Activated CD4-positive, alpha-beta T cell treated with anti-CD3 and anti-CD28 coated beads for 36 hours (primary cell): ENCODE measurements at regions not wholly inside any gene's neighbourhood (a gene's known extent, or its start where the extent isn't known, plus 50 kb on each side); places are given as distances from the start of the nearest gene placed in this dataset.

ENCODE experiments used
- ATAC-seq: fragments of 200-7000 bp; cut with Tn5 transposase; one replicate; pipeline ENCODE4 v1.10.0; 2021; ENCODE audit warnings: mild to moderate bottlenecking, moderate library complexity
- CTCF ChIA-PET: fragments of 350-600 bp; sonication (Branson Sonifier 250); formaldehyde crosslinking; loops from one replicate; lab custom pipeline; 2021; ENCODE audit warnings: antibody characterized with exemption; lab: Charles Lee
- POLR2A ChIA-PET: fragments of 350-600 bp; sonication (Branson Sonifier 250); formaldehyde crosslinking; loops from one replicate; lab custom pipeline; 2021; ENCODE audit warnings: antibody characterized with exemption, inconsistent platforms; lab: Charles Lee
- DNase-seq: peaks from one replicate; pipeline ENCODE4 v3.0.0-alpha.2; 2020
- H3K27ac Mint-ChIP-seq: one replicate; pipeline ENCODE4 v1.8.0; 2021; ENCODE audit warnings: mixed read lengths
- H3K27me3 Mint-ChIP-seq: one replicate; pipeline ENCODE4 v1.8.0; 2021; ENCODE audit warnings: mixed read lengths
- H3K36me3 Mint-ChIP-seq: one replicate; pipeline ENCODE4 v1.8.0; 2021; ENCODE audit warnings: low read depth, mixed read lengths
- H3K4me1 Mint-ChIP-seq: one replicate; pipeline ENCODE4 v1.8.0; 2021; ENCODE audit warnings: mixed read lengths
- H3K4me3 Mint-ChIP-seq: one replicate; pipeline ENCODE4 v1.8.0; 2021; ENCODE audit warnings: mild to moderate bottlenecking, moderate library complexity, mixed read lengths
- H3K9me3 Mint-ChIP-seq: one replicate; pipeline ENCODE4 v1.8.0; 2021; ENCODE audit warnings: low read depth, mixed read lengths
- intact Hi-C, 2 experiments: fragments of 100-400 bp; cut with DNase I in 1 of 2; cut with micrococcal nuclease in 1 of 2; formaldehyde crosslinking; loops; one replicate each; pipeline versions ENCODE4 v1.14.2 to v1.15.1; 2022 to 2024; cut with DNase I, micrococcal nuclease

GRCh38 chr15:95259513-95259912 lies 1028.2 kb downstream of the MCTP2 start:
- Mint-ChIP-seq H3K36me3 (no peaks in the 10 kb centered on the region), H3K27ac (no peak overlapping the region), H3K4me3 (no peak overlapping the region), H3K4me1 (no peaks in the 10 kb centered on the region), H3K9me3 (no peaks in the 10 kb centered on the region), H3K27me3 (peaks cover 31% of the 10 kb centered on the region)
- POLR2A ChIA-PET, result no interaction called here
- peak; percentile 68 for DNase-seq
- CTCF ChIA-PET, result interaction anchor here (0.7 to 1.5 kb wide), 11 partner anchors 9 to 1557 kb away, joined by 3 to 9 read pairs (median 3); no protein-coding TSS in a partner anchor
- peak; percentile 30 for ATAC-seq
- intact Hi-C loops, result loop anchor here in 1 of 2 experiments (1.0 to 5.0 kb wide), 2 partner anchors 33 to 1088 kb away; no protein-coding TSS in a partner anchor

- ATAC-seq (no peak), DNase-seq (no peak)
- Mint-ChIP-seq H3K27ac (no peak overlapping the region), H3K36me3 (no peaks in the 10 kb centered on the region), H3K27me3 (peaks cover 30% of the 10 kb centered on the region), H3K4me3 (no peak overlapping the region), H3K9me3 (no peaks in the 10 kb centered on the region), H3K4me1 (no peaks in the 10 kb centered on the region)
- intact Hi-C loops, result loop anchor here (1.0 to 10.0 kb wide), 5 partner anchors 32 to 1975 kb away; no protein-coding TSS in a partner anchor
- ChIA-PET CTCF (interaction anchor here (0.7 to 1.5 kb wide), 11 partner anchors 11 to 1556 kb away, joined by 3 to 9 read pairs (median 4); no protein-coding TSS in a partner anchor), POLR2A (no interaction called here)
Observed at GRCh38 chr15:95259965-95260364, 1028.6 kb downstream of the MCTP2 start.

GRCh38 chr15:95260856-95261255 lies 1029.5 kb downstream of the MCTP2 start:
- no peak for ATAC-seq
- Mint-ChIP-seq H3K4me3 (no peak overlapping the region), H3K9me3 (no peaks in the 10 kb centered on the region), H3K36me3 (no peaks in the 10 kb centered on the region), H3K27ac (no peak overlapping the region), H3K27me3 (peaks cover 29% of the 10 kb centered on the region), H3K4me1 (no peaks in the 10 kb centered on the region)
- ChIA-PET CTCF (interaction anchor here (1.3 kb wide), 3 partner anchors 19 to 45 kb away, joined by 3 to 4 read pairs (median 4); no protein-coding TSS in a partner anchor), POLR2A (no interaction called here)
- intact Hi-C loops, result loop anchor here (1.0 to 10.0 kb wide), 3 partner anchors 564 to 1974 kb away; no protein-coding TSS in a partner anchor
- no peak for DNase-seq

- intact Hi-C loops, result loop anchor here (10.0 kb wide), 2 partner anchors 563 to 1973 kb away; no protein-coding TSS in a partner anchor
- H3K4me3 Mint-ChIP-seq, result no peak overlapping the region
- no peak overlapping the region for H3K27ac Mint-ChIP-seq
- H3K36me3 Mint-ChIP-seq, result no peaks in the 10 kb centered on the region
- peaks cover 29% of the 10 kb centered on the region for H3K27me3 Mint-ChIP-seq
- H3K9me3 Mint-ChIP-seq, result no peaks in the 10 kb centered on the region
- CTCF ChIA-PET, result interaction anchor here (0.7 kb wide), 1 partner anchor 546 kb away, joined by 3 read pairs; no protein-coding TSS in a partner anchor
- POLR2A ChIA-PET, result no interaction called here
- H3K4me1 Mint-ChIP-seq, result no peaks in the 10 kb centered on the region
- ATAC-seq (no peak), DNase-seq (no peak)
Observed at GRCh38 chr15:95261546-95261945, 1030.2 kb downstream of the MCTP2 start.

GRCh38 chr15:95261968-95262367 lies 1030.6 kb downstream of the MCTP2 start:
- ChIA-PET CTCF (interaction anchor here (0.7 to 2.1 kb wide), 2 partner anchors 12 to 546 kb away, joined by 3 to 5 read pairs; no protein-coding TSS in a partner anchor), POLR2A (no interaction called here)
- H3K4me3 Mint-ChIP-seq, result no peak overlapping the region
- no peak for DNase-seq
- H3K27ac Mint-ChIP-seq, result no peak overlapping the region
- intact Hi-C loops, result loop anchor here (10.0 kb wide), 2 partner anchors 563 to 1973 kb away; no protein-coding TSS in a partner anchor
- no peaks in the 10 kb centered on the region for H3K9me3 Mint-ChIP-seq
- H3K36me3 Mint-ChIP-seq, result no peaks in the 10 kb centered on the region
- no peak for ATAC-seq
- peaks cover 28% of the 10 kb centered on the region for H3K27me3 Mint-ChIP-seq
- no peaks in the 10 kb centered on the region for H3K4me1 Mint-ChIP-seq

- no peak overlapping the region for H3K27ac Mint-ChIP-seq
- peaks cover 30% of the 10 kb centered on the region for H3K27me3 Mint-ChIP-seq
- no peaks in the 10 kb centered on the region for H3K9me3 Mint-ChIP-seq
- CTCF ChIA-PET, result interaction anchor here (1.4 to 2.1 kb wide), 2 partner anchors 13 to 28 kb away, joined by 4 to 5 read pairs; no protein-coding TSS in a partner anchor
- POLR2A ChIA-PET, result no interaction called here
- ATAC-seq (no peak), DNase-seq (no peak)
- H3K36me3 Mint-ChIP-seq, result no peaks in the 10 kb centered on the region
- no peaks in the 10 kb centered on the region for H3K4me1 Mint-ChIP-seq
- H3K4me3 Mint-ChIP-seq, result no peak overlapping the region
- intact Hi-C loops, result loop anchor here (10.0 kb wide), 2 partner anchors 562 to 1972 kb away; no protein-coding TSS in a partner anchor
Observed at GRCh38 chr15:95262866-95263564, 1031.7 kb downstream of the MCTP2 start.

DNA sequence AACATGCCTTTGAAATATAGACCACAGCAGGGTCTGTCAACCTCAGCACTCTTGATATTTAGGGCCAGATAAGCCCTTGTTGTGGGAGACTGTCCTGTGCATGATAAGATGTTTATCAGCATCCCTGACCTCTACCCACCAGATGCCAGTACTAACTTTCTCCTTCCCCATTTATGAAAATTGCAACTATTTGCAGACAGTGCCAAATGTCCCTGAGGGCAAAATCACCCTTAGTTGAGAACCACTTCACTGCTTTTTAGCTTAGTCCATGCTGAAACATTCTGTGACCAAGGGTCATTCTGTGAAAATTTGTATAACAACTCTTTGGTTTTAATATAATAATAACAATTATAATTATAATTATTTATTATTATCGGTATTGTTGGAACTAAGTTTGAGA lies 1032.4 kb downstream of the MCTP2 start:
- CTCF ChIA-PET, result interaction anchor here (1.4 to 2.1 kb wide), 2 partner anchors 13 to 27 kb away, joined by 4 to 5 read pairs; no protein-coding TSS in a partner anchor
- Mint-ChIP-seq H3K27ac (no peak overlapping the region), H3K36me3 (no peaks in the 10 kb centered on the region), H3K4me3 (no peak overlapping the region), H3K9me3 (no peaks in the 10 kb centered on the region), H3K4me1 (no peaks in the 10 kb centered on the region), H3K27me3 (peaks cover 27% of the 10 kb centered on the region)
- intact Hi-C loops, result loop anchor here (10.0 kb wide), 2 partner anchors 561 to 1971 kb away; no protein-coding TSS in a partner anchor
- POLR2A ChIA-PET, result no interaction called here
- ATAC-seq (no peak), DNase-seq (no peak)

- H3K27me3 Mint-ChIP-seq, result peaks cover 16% of the 10 kb centered on the region
- H3K4me1 Mint-ChIP-seq, result no peaks in the 10 kb centered on the region
- H3K4me3 Mint-ChIP-seq, result no peak overlapping the region
- no peaks in the 10 kb centered on the region for H3K36me3 Mint-ChIP-seq
- H3K9me3 Mint-ChIP-seq, result no peaks in the 10 kb centered on the region
- ChIA-PET POLR2A (no interaction called here), CTCF (interaction anchor here (0.5 to 1.0 kb wide), 3 partner anchors 20 to 783 kb away, joined by 3 read pairs; no protein-coding TSS in a partner anchor)
- DNase-seq (no peak), ATAC-seq (no peak)
- intact Hi-C loops, result loop anchor here (10.0 kb wide), 2 partner anchors 559 to 1969 kb away; no protein-coding TSS in a partner anchor
- H3K27ac Mint-ChIP-seq, result no peak overlapping the region
Observed at GRCh38 chr15:95265419-95265997, 1034.1 kb downstream of the MCTP2 start.

DNA sequence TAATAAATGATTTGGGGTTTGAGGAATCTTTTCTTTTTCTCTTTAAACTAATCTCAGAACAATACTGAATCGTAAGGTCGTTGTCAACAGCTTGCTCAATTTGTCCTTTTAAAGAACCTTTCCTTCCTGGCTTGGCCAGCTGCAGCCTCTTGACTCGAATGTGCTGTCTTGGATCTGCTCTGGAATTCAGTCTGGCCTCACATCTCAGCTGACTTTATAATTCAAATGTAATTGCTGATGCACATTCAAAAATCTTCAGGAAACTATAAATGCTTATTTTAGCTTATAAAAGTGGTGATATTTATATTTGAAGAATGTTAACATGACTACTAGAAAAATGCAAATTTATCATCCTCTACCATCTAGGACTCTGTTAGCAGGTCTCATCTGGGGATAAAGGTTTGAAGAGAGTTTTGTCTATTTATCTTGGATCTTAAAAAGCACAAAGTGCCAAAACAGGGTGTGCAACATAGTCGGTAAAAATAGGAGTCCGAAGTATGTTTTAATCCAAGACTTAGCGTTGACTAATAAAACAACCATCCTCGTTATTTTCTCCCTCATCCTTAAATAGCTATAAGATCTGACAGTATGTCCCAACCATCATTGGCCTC lies 1035.2 kb downstream of the MCTP2 start:
- POLR2A ChIA-PET, result no interaction called here

DNA sequence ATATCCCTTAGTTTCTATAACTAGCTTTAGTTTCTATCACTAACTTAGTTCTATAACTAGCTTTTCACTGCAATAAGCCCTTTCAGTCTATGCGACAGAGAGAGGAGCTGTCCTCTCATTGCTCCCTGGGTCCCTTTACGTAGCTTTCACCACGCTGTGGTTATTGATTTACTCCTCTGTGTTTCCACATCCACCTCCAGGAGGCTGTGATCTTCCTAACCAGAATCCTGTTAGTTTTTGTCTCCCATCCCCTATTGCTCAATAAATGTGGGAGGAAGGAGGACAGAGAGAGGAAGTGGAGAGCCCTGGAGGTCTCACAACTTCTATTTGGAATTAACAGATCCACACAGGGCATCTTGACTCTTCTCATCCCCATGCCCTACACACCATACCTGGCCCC lies 1036.1 kb downstream of the MCTP2 start:
- H3K27me3 Mint-ChIP-seq, result peaks cover 7% of the 10 kb centered on the region
- ChIA-PET POLR2A (no interaction called here), CTCF (interaction anchor here (0.6 kb wide), 1 partner anchor 644 kb away, joined by 3 read pairs; no protein-coding TSS in a partner anchor)
- intact Hi-C loops, result loop anchor here (10.0 kb wide), 2 partner anchors 557 to 1967 kb away; no protein-coding TSS in a partner anchor
- H3K4me1 Mint-ChIP-seq, result no peaks in the 10 kb centered on the region
- no peak overlapping the region for H3K4me3 Mint-ChIP-seq
- H3K36me3 Mint-ChIP-seq, result no peaks in the 10 kb centered on the region
- no peaks in the 10 kb centered on the region for H3K9me3 Mint-ChIP-seq
- H3K27ac Mint-ChIP-seq, result no peak overlapping the region
- DNase-seq (no peak), ATAC-seq (no peak)

More for the DNA sequence above, 1035.2 kb downstream of the MCTP2 start:
- DNase-seq (no peak), ATAC-seq (no peak)
- Mint-ChIP-seq H3K9me3 (no peaks in the 10 kb centered on the region), H3K4me1 (no peaks in the 10 kb centered on the region), H3K27me3 (peaks cover 12% of the 10 kb centered on the region), H3K36me3 (no peaks in the 10 kb centered on the region), H3K27ac (no peak overlapping the region), H3K4me3 (no peak overlapping the region)
- intact Hi-C loops, result loop anchor here (10.0 kb wide), 2 partner anchors 558 to 1968 kb away; no protein-coding TSS in a partner anchor
- CTCF ChIA-PET, result no interaction called here
